B cell (primary cell): ENCODE measurements at regions not wholly inside any gene's neighbourhood (a gene's known extent, or its start where the extent isn't known, plus 50 kb on each side); places are given as distances from the start of the nearest gene placed in this dataset.

ENCODE experiments used
- ATAC-seq: fragments of 200-7000 bp; cut with Tn5 transposase; one replicate; pipeline ENCODE4 v1.10.0; 2021; ENCODE audit warnings: low read depth, mild to moderate bottlenecking, moderate number of reproducible peaks, moderate library complexity
- CTCF ChIA-PET: fragments of 350-600 bp; sonication (Branson Sonifier 250); formaldehyde crosslinking; loops from one replicate; lab custom pipeline; 2021; ENCODE audit warnings: antibody characterized with exemption, inconsistent platforms; lab: Charles Lee
- POLR2A ChIA-PET: fragments of 350-600 bp; sonication (Branson Sonifier 250); formaldehyde crosslinking; loops from one replicate; lab custom pipeline; 2021; ENCODE audit warnings: antibody characterized with exemption; lab: Charles Lee
- DNase-seq: peaks from one replicate; pipeline ENCODE4 v3.0.0; 2013
- H2AFZ ChIP-seq: 2 replicates; pipeline ENCODE4 v1.6.1; 2012; ENCODE audit warnings: mild to moderate bottlenecking, low read depth, low read length; ENCODE audit not compliant: insufficient read depth, poor library complexity, severe bottlenecking
- H3K27ac ChIP-seq, 2 donors: 1 replicate in 1 of 2; 2 replicates in 1 of 2; pipeline ENCODE4 v1.5.1; 2012 to 2013; ENCODE audit warnings: low read length in 2 of 2, mild to moderate bottlenecking in 2 of 2, moderate library complexity in 1 of 2
- H3K27me3 ChIP-seq, 4 experiments: fragments of 200-600 bp in 1 of 4; sonication (generic) in 1 of 4; replicated peaks in 1 of 4; 1 replicate in 2 of 4; 2 replicates in 2 of 4; pipeline versions ENCODE4 v1.6.1 to v1.7.0; 2013 to 2016; ENCODE audit warnings: low read length in 3 of 4, mild to moderate bottlenecking in 2 of 4, mixed read lengths in 1 of 4, moderate library complexity in 1 of 4; ENCODE audit not compliant: insufficient read depth in 4 of 4, control insufficient read depth in 3 of 4; ENCODE audit errors: control extremely low read depth in 1 of 4
- H3K36me3 ChIP-seq, 2 experiments: replicated peaks in 1 of 2; 1 replicate in 1 of 2; 2 replicates in 1 of 2; pipeline versions ENCODE4 v1.6.1 to v1.7.1; 2013; ENCODE audit warnings: low read length in 1 of 2; ENCODE audit not compliant: insufficient read depth in 2 of 2, control insufficient read depth in 1 of 2; ENCODE audit errors: control extremely low read depth in 1 of 2, extremely low read depth in 1 of 2
- H3K4me1 ChIP-seq, 2 donors: fragments of 200-600 bp in 1 of 2; sonication (generic) in 1 of 2; 1 replicate in 1 of 2; 2 replicates in 1 of 2; pipeline versions ENCODE4 v1.5.1 to v1.6.1; 2013 to 2017; ENCODE audit warnings: low read length in 2 of 2; ENCODE audit not compliant: control insufficient read depth in 2 of 2, insufficient read depth in 2 of 2
- H3K4me2 ChIP-seq: replicated peaks from 2 replicates; pipeline ENCODE3; 2012; ENCODE audit warnings: mild to moderate bottlenecking, low read depth, low read length; ENCODE audit not compliant: poor library complexity, severe bottlenecking
- H3K4me3 ChIP-seq, 5 experiments: fragments of 200-600 bp in 1 of 5; sonication (generic) in 1 of 5; 1 replicate in 3 of 5; 2 replicates in 2 of 5; pipeline versions ENCODE4 v1.5.1 to v1.7.0; 2011 to 2016; ENCODE audit warnings: low read length in 4 of 5, mild to moderate bottlenecking in 4 of 5, low read depth in 2 of 5, control low read depth in 1 of 5, moderate library complexity in 1 of 5; ENCODE audit not compliant: insufficient read depth in 1 of 5; ENCODE audit errors: control extremely low read depth in 1 of 5, extremely low read depth in 1 of 5
- H3K79me2 ChIP-seq: fragments of 200-600 bp; sonication (generic); one replicate; pipeline ENCODE4 v1.6.0; 2016; ENCODE audit warnings: low read length; ENCODE audit not compliant: control insufficient read depth, insufficient read depth
- H3K9ac ChIP-seq: fragments of 200-600 bp; sonication (generic); 2 replicates; pipeline ENCODE4 v1.6.1; 2017; ENCODE audit warnings: mild to moderate bottlenecking, low read length, moderate library complexity
- H3K9me3 ChIP-seq, 3 donors: one replicate each; pipeline versions ENCODE4 v1.6.1 to v1.7.1; 2013; ENCODE audit warnings: low read length in 2 of 3; ENCODE audit not compliant: control insufficient read depth in 2 of 3, insufficient read depth in 1 of 3; ENCODE audit errors: control extremely low read depth in 1 of 3
- H4K20me1 ChIP-seq: 2 replicates; pipeline ENCODE4 v1.6.0; 2012; ENCODE audit warnings: mild to moderate bottlenecking, low read length; ENCODE audit not compliant: insufficient read depth, control insufficient read depth, poor library complexity, severe bottlenecking
- H3K27ac Mint-ChIP-seq: one replicate; pipeline ENCODE4 v1.8.0; 2021; ENCODE audit warnings: mixed read lengths
- H3K27me3 Mint-ChIP-seq: one replicate; pipeline ENCODE4 v1.8.0; 2021; ENCODE audit warnings: mixed read lengths
- H3K4me1 Mint-ChIP-seq: one replicate; pipeline ENCODE4 v1.8.0; 2021; ENCODE audit warnings: mixed read lengths
- H3K4me3 Mint-ChIP-seq: one replicate; pipeline ENCODE4 v1.8.0; 2021; ENCODE audit warnings: mixed read lengths
- H3K9me3 Mint-ChIP-seq: one replicate; pipeline ENCODE4 v1.8.0; 2022; ENCODE audit warnings: mixed read lengths; ENCODE audit not compliant: insufficient read depth
- EZH2 ChIP-seq: IDR thresholded peaks from 2 replicates; pipeline ENCODE4 v1.6.1; 2012; ENCODE audit warnings: borderline replicate concordance, low read depth, mild to moderate bottlenecking, moderate library complexity, low read length; ENCODE audit not compliant: insufficient read depth, poor library complexity, severe bottlenecking
- WGBS: methylation state at CpG from one replicate; pipeline ENCODE4 v1.1.5; 2013; ENCODE audit warnings: missing lambda C conversion rate; ENCODE audit not compliant: insufficient coverage; 5-methylcytosine and 5-hydroxymethylcytosine counted together
- intact Hi-C: fragments of 100-400 bp; cut with micrococcal nuclease; formaldehyde crosslinking; loops from one replicate; pipeline ENCODE4 v1.10.0; 2022
- TF ChIP-seq, protein P1 (sequence below): fragments of 200-600 bp; IDR thresholded peaks from one replicate; pipeline ENCODE4 v1.8.0; 2022; ENCODE audit warnings: antibody characterized with exemption, mild to moderate bottlenecking

DNA sequence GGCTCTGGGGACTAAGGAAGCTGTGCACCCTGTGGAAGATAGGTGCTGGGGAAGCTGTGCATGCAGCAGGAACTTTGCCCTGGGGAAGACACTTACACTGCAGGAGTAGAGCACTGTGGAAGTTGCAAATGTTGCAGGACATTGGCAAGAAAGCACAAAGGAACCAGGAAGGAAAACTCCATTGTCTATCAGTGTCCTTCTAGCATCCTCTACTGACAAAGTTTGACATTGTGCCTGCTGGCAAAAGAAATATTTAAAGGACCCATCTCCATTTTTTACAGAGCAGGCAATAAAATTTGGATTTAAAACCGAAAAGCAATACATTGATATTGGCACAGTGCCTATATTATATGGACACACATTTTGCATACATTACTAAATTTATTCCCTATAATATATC lies 394.1 kb downstream of the PBX1 start:
- no peak overlapping the region for H3K4me2 ChIP-seq
- POLR2A ChIA-PET: no interaction called here
- Mint-ChIP-seq H3K4me1 (no peaks in the 10 kb centered on the region), H3K9me3 (peaks cover 8% of the 10 kb centered on the region), H3K4me3 (no peak overlapping the region), H3K27me3 (no peaks in the 10 kb centered on the region), H3K27ac (no peak overlapping the region)
- no peak overlapping the region for H2AFZ ChIP-seq
- no peaks in the 10 kb centered on the region for H4K20me1 ChIP-seq
- H3K4me1 ChIP-seq: no peaks in the 10 kb centered on the region
- ATAC-seq (no peak), DNase-seq (no peak)
- CTCF ChIA-PET: no interaction called here
- no peak for TF ChIP-seq EZH2
- TF ChIP-seq, protein P1, sequence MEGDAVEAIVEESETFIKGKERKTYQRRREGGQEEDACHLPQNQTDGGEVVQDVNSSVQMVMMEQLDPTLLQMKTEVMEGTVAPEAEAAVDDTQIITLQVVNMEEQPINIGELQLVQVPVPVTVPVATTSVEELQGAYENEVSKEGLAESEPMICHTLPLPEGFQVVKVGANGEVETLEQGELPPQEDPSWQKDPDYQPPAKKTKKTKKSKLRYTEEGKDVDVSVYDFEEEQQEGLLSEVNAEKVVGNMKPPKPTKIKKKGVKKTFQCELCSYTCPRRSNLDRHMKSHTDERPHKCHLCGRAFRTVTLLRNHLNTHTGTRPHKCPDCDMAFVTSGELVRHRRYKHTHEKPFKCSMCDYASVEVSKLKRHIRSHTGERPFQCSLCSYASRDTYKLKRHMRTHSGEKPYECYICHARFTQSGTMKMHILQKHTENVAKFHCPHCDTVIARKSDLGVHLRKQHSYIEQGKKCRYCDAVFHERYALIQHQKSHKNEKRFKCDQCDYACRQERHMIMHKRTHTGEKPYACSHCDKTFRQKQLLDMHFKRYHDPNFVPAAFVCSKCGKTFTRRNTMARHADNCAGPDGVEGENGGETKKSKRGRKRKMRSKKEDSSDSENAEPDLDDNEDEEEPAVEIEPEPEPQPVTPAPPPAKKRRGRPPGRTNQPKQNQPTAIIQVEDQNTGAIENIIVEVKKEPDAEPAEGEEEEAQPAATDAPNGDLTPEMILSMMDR: no peak
- peaks cover 3 to 11% (median 5%) of the 10 kb centered on the region in 3 donors for H3K9me3 ChIP-seq
- H3K27me3 ChIP-seq: no peaks in the 10 kb centered on the region
- H3K4me3 ChIP-seq: no peak overlapping the region
- intact Hi-C loops: no loop called here
- no peaks in the 10 kb centered on the region for H3K79me2 ChIP-seq
- no peak overlapping the region for H3K27ac ChIP-seq
- H3K36me3 ChIP-seq: no peaks in the 10 kb centered on the region
- no peak overlapping the region for H3K9ac ChIP-seq
- no CpG with 5 or more reads among the region's 1 CpG for WGBS

DNA sequence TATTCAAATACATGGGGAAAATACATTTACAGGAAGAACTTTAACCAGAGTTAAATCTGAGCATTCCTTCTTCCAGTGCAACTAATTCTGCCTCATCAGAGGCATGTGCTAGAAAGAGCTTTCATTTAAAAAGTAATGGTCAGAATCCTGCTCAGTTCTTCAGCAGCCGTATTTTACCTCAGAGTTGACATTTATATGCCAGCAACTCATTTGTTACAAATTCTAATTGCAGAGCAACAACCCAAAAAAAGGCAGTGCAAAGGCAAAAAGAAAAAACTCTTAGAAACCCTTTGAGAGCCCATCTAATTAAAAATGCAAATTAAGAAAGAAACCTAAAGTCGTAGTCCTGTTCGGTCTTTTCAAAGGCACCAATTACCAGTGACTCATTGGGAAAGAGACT lies 392.5 kb downstream of the PBX1 start:
- no peak overlapping the region for H3K4me3 ChIP-seq
- H3K36me3 ChIP-seq: no peaks in the 10 kb centered on the region
- no peak overlapping the region for H3K27ac ChIP-seq
- WGBS: 80% methylated on average over 1 of the region's 3 CpGs
- H3K4me1 ChIP-seq: no peaks in the 10 kb centered on the region
- CTCF ChIA-PET: no interaction called here
- POLR2A ChIA-PET: no interaction called here
- no peaks in the 10 kb centered on the region for H4K20me1 ChIP-seq
- H3K9me3 Mint-ChIP-seq: peaks cover 12% of the 10 kb centered on the region
- H3K27ac Mint-ChIP-seq: no peak overlapping the region
- no peaks in the 10 kb centered on the region for H3K4me1 Mint-ChIP-seq
- DNase-seq (no peak), ATAC-seq (no peak)
- no peak overlapping the region for H3K4me3 Mint-ChIP-seq
- H3K9ac ChIP-seq: no peak overlapping the region
- no peaks in the 10 kb centered on the region for H3K79me2 ChIP-seq
- TF ChIP-seq, protein P1: no peak
- no peak for TF ChIP-seq EZH2
- no peak overlapping the region for H3K4me2 ChIP-seq
- no peaks in the 10 kb centered on the region for H3K27me3 ChIP-seq
- no peaks in the 10 kb centered on the region for H3K27me3 Mint-ChIP-seq
- H2AFZ ChIP-seq: no peak overlapping the region
- H3K9me3 ChIP-seq: peaks cover 4 to 17% (median 5%) of the 10 kb centered on the region in 3 donors
- intact Hi-C loops: no loop called here
